ENCODE measurements at regions not wholly inside any gene's neighbourhood (a gene's known extent, or its start where the extent isn't known, plus 50 kb on each side); places are given as distances from the start of the nearest gene placed in this dataset.
A peak's percentile ranks its signal among the peaks of the same experiment; 100 is the strongest.

DNA sequence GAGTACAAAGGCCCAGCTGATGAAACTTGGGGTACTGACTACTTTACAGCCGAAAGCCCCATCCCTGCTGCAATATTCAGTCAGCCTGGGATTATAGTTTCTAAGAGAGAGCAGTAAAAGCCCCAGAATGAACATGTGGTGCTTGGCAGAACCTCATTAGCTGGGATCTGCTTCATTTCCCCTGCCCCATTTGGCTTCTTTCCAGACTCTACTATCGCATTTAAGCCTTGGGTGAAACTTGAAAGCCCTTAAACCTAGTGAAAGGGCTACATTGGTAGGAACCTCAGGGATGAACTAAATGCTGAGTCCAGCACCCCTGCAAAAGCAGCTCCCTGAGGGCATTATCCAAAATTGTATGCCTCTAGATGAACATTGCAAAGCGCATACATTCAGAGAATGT lies 631.1 kb downstream of the ACTL7B start:
- TF ChIP-seq, protein P1, sequence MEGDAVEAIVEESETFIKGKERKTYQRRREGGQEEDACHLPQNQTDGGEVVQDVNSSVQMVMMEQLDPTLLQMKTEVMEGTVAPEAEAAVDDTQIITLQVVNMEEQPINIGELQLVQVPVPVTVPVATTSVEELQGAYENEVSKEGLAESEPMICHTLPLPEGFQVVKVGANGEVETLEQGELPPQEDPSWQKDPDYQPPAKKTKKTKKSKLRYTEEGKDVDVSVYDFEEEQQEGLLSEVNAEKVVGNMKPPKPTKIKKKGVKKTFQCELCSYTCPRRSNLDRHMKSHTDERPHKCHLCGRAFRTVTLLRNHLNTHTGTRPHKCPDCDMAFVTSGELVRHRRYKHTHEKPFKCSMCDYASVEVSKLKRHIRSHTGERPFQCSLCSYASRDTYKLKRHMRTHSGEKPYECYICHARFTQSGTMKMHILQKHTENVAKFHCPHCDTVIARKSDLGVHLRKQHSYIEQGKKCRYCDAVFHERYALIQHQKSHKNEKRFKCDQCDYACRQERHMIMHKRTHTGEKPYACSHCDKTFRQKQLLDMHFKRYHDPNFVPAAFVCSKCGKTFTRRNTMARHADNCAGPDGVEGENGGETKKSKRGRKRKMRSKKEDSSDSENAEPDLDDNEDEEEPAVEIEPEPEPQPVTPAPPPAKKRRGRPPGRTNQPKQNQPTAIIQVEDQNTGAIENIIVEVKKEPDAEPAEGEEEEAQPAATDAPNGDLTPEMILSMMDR (IDR thresholded peaks at IDR 0.05; ENCODE audit: insufficient read depth, low read depth, low read length) = no peak
- TF ChIP-seq EZH2 (IDR thresholded peaks at IDR 0.05; ENCODE audit: insufficient read depth, low read length) = no peak
- H3K27me3 Mint-ChIP-seq (ENCODE audit: low read depth, unreplicated experiment) = peaks cover 8% of the 10 kb centered on the region

DNA sequence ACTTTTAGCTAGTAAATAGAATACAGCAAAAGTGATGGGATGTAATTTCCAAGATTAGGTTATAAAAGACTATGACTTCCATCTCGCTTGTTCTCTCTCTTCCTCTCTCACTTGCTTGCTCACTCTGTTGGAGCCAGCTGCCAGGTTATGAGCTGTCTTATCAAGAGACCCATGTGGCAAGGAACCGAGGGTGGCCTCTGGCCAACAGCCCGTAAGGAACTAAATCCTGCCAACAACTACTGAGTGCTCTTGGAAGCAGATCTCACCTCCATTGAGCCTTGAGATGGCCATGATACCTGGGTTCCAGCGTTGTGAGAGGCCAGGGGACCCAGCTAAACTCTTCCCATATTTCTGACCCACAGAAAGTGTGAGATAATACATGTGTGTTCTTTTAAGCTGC lies 636.1 kb downstream of the ACTL7B start:
- H3K27me3 Mint-ChIP-seq (ENCODE audit: low read depth, unreplicated experiment) = peaks cover 3% of the 10 kb centered on the region

More for the DNA sequence above, 631.1 kb downstream of the ACTL7B start:
- DNase-seq (ENCODE audit: low read depth) (no peak), FAIRE-seq (no peak)
- no peak overlapping the region for H3K27ac ChIP-seq (ENCODE audit: low read depth, low read length)
- Mint-ChIP-seq H3K4me3 (ENCODE audit: unreplicated experiment) (no peak overlapping the region), H3K36me3 (ENCODE audit: low read depth, unreplicated experiment) (no peaks in the 10 kb centered on the region), H3K9me3 (ENCODE audit: unreplicated experiment) (peaks cover 4% of the 10 kb centered on the region), H3K4me1 (ENCODE audit: low read depth, unreplicated experiment) (no peaks in the 10 kb centered on the region), H3K27ac (ENCODE audit: unreplicated experiment) (no peak overlapping the region)
- H4K20me1 ChIP-seq (ENCODE audit: insufficient read depth, low read length) = no peaks in the 10 kb centered on the region
- no peak overlapping the region for H2AFZ ChIP-seq (ENCODE audit: low read depth, low read length)
- H3K4me2 ChIP-seq (ENCODE audit: low read length) = no peak overlapping the region
- no peak overlapping the region for H3K4me3 ChIP-seq (ENCODE audit: insufficient read depth, low read depth, low read length)
- no peaks in the 10 kb centered on the region for H3K4me1 ChIP-seq (ENCODE audit: insufficient read depth, low read length)
- H3K27me3 ChIP-seq (ENCODE audit: insufficient read depth, low read length) = no peaks in the 10 kb centered on the region
- H3K36me3 ChIP-seq (ENCODE audit: insufficient read depth, low read length) = no peaks in the 10 kb centered on the region
- no peaks in the 10 kb centered on the region for H3K79me2 ChIP-seq (ENCODE audit: insufficient read depth, low read length)
- H3K9me3 ChIP-seq (ENCODE audit: insufficient read depth, low read depth, low read length) = no peaks in the 10 kb centered on the region
- no peak overlapping the region for H3K9ac ChIP-seq (ENCODE audit: low read length)

More for the DNA sequence above, 636.1 kb downstream of the ACTL7B start:
- Mint-ChIP-seq H3K9me3 (ENCODE audit: unreplicated experiment) (no peaks in the 10 kb centered on the region), H3K4me3 (ENCODE audit: unreplicated experiment) (no peak overlapping the region), H3K27ac (ENCODE audit: unreplicated experiment) (no peak overlapping the region), H3K36me3 (ENCODE audit: low read depth, unreplicated experiment) (no peaks in the 10 kb centered on the region), H3K4me1 (ENCODE audit: low read depth, unreplicated experiment) (no peaks in the 10 kb centered on the region)
- no peaks in the 10 kb centered on the region for H3K27me3 ChIP-seq (ENCODE audit: insufficient read depth, low read length)
- no peak overlapping the region for H3K4me3 ChIP-seq (ENCODE audit: insufficient read depth, low read depth, low read length)
- no peaks in the 10 kb centered on the region for H3K36me3 ChIP-seq (ENCODE audit: insufficient read depth, low read length)
- TF ChIP-seq EZH2 (IDR thresholded peaks at IDR 0.05; ENCODE audit: insufficient read depth, low read length) = no peak
- TF ChIP-seq, protein P1 (IDR thresholded peaks at IDR 0.05; ENCODE audit: insufficient read depth, low read depth, low read length) = no peak
- no peaks in the 10 kb centered on the region for H3K4me1 ChIP-seq (ENCODE audit: insufficient read depth, low read length)
- H3K27ac ChIP-seq (ENCODE audit: low read depth, low read length) = no peak overlapping the region
- no peaks in the 10 kb centered on the region for H3K9me3 ChIP-seq (ENCODE audit: insufficient read depth, low read depth, low read length)
- H3K9ac ChIP-seq (ENCODE audit: low read length) = no peak overlapping the region
- no peaks in the 10 kb centered on the region for H3K79me2 ChIP-seq (ENCODE audit: insufficient read depth, low read length)
- DNase-seq (ENCODE audit: low read depth) (peak; percentile 8), FAIRE-seq (no peak)
- no peaks in the 10 kb centered on the region for H4K20me1 ChIP-seq (ENCODE audit: insufficient read depth, low read length)
- no peak overlapping the region for H2AFZ ChIP-seq (ENCODE audit: low read depth, low read length)
- no peak overlapping the region for H3K4me2 ChIP-seq (ENCODE audit: low read length)

Data from astrocyte (in vitro differentiated cells and primary cell).